Thoracic aorta (tissue), 2 donors: ENCODE measurements at regions not wholly inside any gene's neighbourhood (a gene's known extent, or its start where the extent isn't known, plus 50 kb on each side); places are given as distances from the start of the nearest gene placed in this dataset.

ENCODE experiments used
- ATAC-seq: fragments of 150-250 bp; one replicate; pipeline ENCODE4 v1.8.0; 2017; ENCODE audit warnings: low read depth; ENCODE audit not compliant: insufficient number of reproducible peaks, low FRiP score
- DNase-seq: peaks from one replicate; pipeline ENCODE4 v3.0.0-alpha.2; 2020; ENCODE audit warnings: low spot score
- H3K27ac ChIP-seq, 2 donors: fragments of 200-600 bp; sonication (generic); 1 replicate in 1 of 2; 2 replicates in 1 of 2; pipeline ENCODE4 v1.5.1; 2016; ENCODE audit warnings: mild to moderate bottlenecking in 2 of 2, moderate library complexity in 2 of 2
- H3K27me3 ChIP-seq: fragments of 200-600 bp; sonication (generic); replicated peaks from 2 replicates; pipeline ENCODE4 v1.6.0; 2016; ENCODE audit warnings: mild to moderate bottlenecking; ENCODE audit not compliant: insufficient read depth
- H3K36me3 ChIP-seq: fragments of 200-600 bp; sonication (generic); one replicate; pipeline ENCODE4 v1.5.1; 2016
- H3K4me1 ChIP-seq, 2 donors: fragments of 200-600 bp; sonication (generic); 1 replicate in 1 of 2; 2 replicates in 1 of 2; pipeline versions ENCODE4 v1.5.1 to v1.6.0; 2016; ENCODE audit warnings: low read depth in 2 of 2, mild to moderate bottlenecking in 1 of 2; ENCODE audit not compliant: control insufficient read depth in 1 of 2
- H3K4me3 ChIP-seq: fragments of 200-600 bp; sonication (generic); 2 replicates; pipeline ENCODE4 v1.5.1; 2016; ENCODE audit warnings: mild to moderate bottlenecking
- H3K9me3 ChIP-seq: fragments of 200-600 bp; sonication (generic); 2 replicates; pipeline ENCODE4 v1.5.1; 2016
- TF ChIP-seq, protein P1 (sequence below): fragments of 200-600 bp; sonication (generic); IDR thresholded peaks from one replicate; pipeline ENCODE4 v1.5.1; 2019; ENCODE audit warnings: antibody characterized with exemption

DNA sequence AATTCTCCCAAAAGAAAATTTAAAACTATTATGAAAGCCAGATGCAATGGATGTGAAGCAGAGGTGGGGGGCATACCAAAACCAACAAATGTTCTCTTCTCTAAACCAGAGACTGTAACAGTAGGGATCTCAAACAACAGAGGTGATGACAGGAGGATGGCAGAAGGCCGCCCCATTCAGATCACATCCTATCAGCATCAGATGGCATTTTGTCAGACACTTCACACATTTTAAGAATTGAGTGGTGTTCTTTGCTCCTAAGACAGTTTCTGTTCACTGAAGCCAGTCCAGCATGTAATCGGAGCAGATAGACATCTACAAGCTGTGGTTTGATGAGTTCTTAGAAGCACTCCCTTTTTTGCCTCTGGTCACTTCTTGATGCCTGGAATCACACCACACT lies 59.6 kb upstream of the SRRM4 start:
- Histone ChIP-seq H3K36me3 (no peaks in the 10 kb centered on the region), H3K4me1 (no peaks in the 10 kb centered on the region), H3K27me3 (no peaks in the 10 kb centered on the region), H3K27ac (no peak overlapping the region), H3K4me3 (no peak overlapping the region), H3K9me3 (no peaks in the 10 kb centered on the region)
- ATAC-seq: no peak
- TF ChIP-seq, protein P1, sequence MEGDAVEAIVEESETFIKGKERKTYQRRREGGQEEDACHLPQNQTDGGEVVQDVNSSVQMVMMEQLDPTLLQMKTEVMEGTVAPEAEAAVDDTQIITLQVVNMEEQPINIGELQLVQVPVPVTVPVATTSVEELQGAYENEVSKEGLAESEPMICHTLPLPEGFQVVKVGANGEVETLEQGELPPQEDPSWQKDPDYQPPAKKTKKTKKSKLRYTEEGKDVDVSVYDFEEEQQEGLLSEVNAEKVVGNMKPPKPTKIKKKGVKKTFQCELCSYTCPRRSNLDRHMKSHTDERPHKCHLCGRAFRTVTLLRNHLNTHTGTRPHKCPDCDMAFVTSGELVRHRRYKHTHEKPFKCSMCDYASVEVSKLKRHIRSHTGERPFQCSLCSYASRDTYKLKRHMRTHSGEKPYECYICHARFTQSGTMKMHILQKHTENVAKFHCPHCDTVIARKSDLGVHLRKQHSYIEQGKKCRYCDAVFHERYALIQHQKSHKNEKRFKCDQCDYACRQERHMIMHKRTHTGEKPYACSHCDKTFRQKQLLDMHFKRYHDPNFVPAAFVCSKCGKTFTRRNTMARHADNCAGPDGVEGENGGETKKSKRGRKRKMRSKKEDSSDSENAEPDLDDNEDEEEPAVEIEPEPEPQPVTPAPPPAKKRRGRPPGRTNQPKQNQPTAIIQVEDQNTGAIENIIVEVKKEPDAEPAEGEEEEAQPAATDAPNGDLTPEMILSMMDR: no peak
- no peak for DNase-seq

DNA sequence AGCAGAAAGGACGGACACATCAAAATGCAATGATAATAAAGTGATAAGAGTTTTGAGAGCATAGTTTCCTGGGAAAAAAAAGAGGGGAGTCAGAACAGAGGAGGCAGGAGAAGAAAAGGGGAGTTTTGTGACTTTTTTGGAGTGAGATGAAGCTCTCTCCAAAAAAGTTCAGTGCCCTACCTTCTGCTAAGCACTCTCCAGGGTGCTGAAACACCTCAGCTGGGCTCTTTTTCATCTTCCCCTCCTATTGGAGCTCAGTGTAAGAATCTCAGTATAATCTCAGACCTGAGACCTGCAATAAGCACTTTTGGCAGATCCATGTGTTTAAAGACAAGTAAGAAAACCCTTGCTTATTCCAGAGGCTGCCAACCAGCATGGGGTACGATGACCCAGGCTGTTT lies 58.9 kb upstream of the SRRM4 start:
- no peak for ATAC-seq
- no peak for DNase-seq
- Histone ChIP-seq H3K36me3 (no peaks in the 10 kb centered on the region), H3K4me3 (no peak overlapping the region), H3K27ac (no peak overlapping the region), H3K27me3 (no peaks in the 10 kb centered on the region), H3K4me1 (no peaks in the 10 kb centered on the region), H3K9me3 (no peaks in the 10 kb centered on the region)
- TF ChIP-seq, protein P1: no peak

DNA sequence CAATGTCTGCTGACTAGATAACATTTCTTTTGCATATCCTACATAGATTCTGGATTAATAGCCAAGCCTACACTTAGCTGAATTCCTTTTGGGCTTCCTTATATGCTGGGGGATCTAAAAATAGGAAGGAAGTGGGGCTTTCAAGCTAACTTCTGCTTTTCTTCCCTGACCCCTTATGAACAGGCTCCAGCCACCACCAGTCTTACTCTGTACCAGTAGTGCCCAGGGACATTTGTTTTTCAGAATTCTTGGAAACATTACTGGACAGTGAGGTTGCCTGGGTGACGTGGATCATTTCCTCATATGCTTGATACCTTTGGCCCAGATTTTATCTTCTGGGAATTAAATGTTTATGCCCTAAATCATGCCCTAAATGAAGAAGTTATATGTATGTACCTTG lies 55.9 kb upstream of the SRRM4 start:
- Histone ChIP-seq H3K36me3 (no peaks in the 10 kb centered on the region), H3K27me3 (no peaks in the 10 kb centered on the region), H3K27ac (no peak overlapping the region), H3K4me3 (no peak overlapping the region), H3K9me3 (no peaks in the 10 kb centered on the region), H3K4me1 (no peaks in the 10 kb centered on the region)
- no peak for DNase-seq
- TF ChIP-seq, protein P1: no peak
- no peak for ATAC-seq

DNA sequence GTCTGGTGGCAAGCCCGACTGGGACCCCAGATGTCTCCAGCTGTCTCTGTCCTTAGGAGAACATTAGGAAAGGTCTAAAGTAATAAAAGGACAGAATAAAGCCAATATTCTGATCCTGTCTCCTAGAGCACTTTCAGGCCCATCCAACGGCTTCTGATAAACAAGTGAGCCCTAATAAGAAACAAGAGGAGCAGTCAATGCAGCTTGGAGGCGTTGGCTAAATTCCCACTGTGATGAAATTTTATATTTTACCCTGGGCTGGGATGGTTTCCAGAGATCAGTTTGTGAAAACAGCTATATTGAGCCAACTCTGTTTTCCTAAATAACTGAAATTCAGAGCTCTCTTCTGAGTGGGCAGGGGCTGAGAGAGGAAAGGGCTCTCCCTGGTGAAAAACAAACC lies 55.5 kb upstream of the SRRM4 start:
- ATAC-seq (no peak), DNase-seq (no peak)
- TF ChIP-seq, protein P1: no peak
- Histone ChIP-seq H3K36me3 (no peaks in the 10 kb centered on the region), H3K27me3 (no peaks in the 10 kb centered on the region), H3K4me1 (no peaks in the 10 kb centered on the region), H3K27ac (no peak overlapping the region), H3K9me3 (no peaks in the 10 kb centered on the region), H3K4me3 (no peak overlapping the region)
